ENCODE measurements at regions not wholly inside any gene's neighbourhood (a gene's known extent, or its start where the extent isn't known, plus 50 kb on each side); places are given as distances from the start of the nearest gene placed in this dataset.

- DNase-seq, result no peak
- intact Hi-C loops (cut with DNase I), result no loop called here
- ATAC-seq, result no peak
Observed at GRCh38 chr13:104473936-104474335, 1407.7 kb upstream of the SLC10A2 start.

- intact Hi-C loops (cut with DNase I), result no loop called here
- no peak for DNase-seq
Observed at GRCh38 chr13:104466016-104466415, 1399.8 kb upstream of the SLC10A2 start.

GRCh38 chr13:104461049-104461448 is 1394.8 kb upstream of the SLC10A2 start:
- no peak for DNase-seq
- intact Hi-C loops (cut with DNase I), result no loop called here
- ATAC-seq, result no peak

More at GRCh38 chr13:104466016-104466415, 1399.8 kb upstream of the SLC10A2 start:
- ATAC-seq, result no peak

- intact Hi-C loops (cut with DNase I), result no loop called here
- DNase-seq, result no peak
- ATAC-seq, result no peak
Observed at GRCh38 chr13:104460554-104460953, 1394.3 kb upstream of the SLC10A2 start.

GRCh38 chr13:104450006-104450405 is 1383.8 kb upstream of the SLC10A2 start:
- DNase-seq (no peak), ATAC-seq (no peak)
- intact Hi-C loops (cut with DNase I), result no loop called here

- ATAC-seq (no peak), DNase-seq (no peak)
- intact Hi-C loops (cut with DNase I), result no loop called here
Observed at GRCh38 chr13:104447348-104447747, 1381.1 kb upstream of the SLC10A2 start.

GRCh38 chr13:104442536-104442935 is 1376.3 kb upstream of the SLC10A2 start:
- ATAC-seq (no peak), DNase-seq (no peak)
- intact Hi-C loops (cut with DNase I), result no loop called here

- no peak for DNase-seq
Observed at GRCh38 chr13:104436555-104436954, 1370.3 kb upstream of the SLC10A2 start.

GRCh38 chr13:104431895-104432294 is 1365.7 kb upstream of the SLC10A2 start:
- intact Hi-C loops (cut with DNase I), result no loop called here
- ATAC-seq, result no peak

More at GRCh38 chr13:104436555-104436954, 1370.3 kb upstream of the SLC10A2 start:
- intact Hi-C loops (cut with DNase I), result no loop called here
- no peak for ATAC-seq

GRCh38 chr13:104426435-104426834 is 1360.2 kb upstream of the SLC10A2 start:
- intact Hi-C loops (cut with DNase I), result no loop called here
- no peak for ATAC-seq

More at GRCh38 chr13:104431895-104432294, 1365.7 kb upstream of the SLC10A2 start:
- DNase-seq, result no peak

GRCh38 chr13:104422668-104423067 is 1356.5 kb upstream of the SLC10A2 start:
- intact Hi-C loops (cut with DNase I), result no loop called here
- ATAC-seq, result no peak
- DNase-seq, result no peak

More at GRCh38 chr13:104426435-104426834, 1360.2 kb upstream of the SLC10A2 start:
- no peak for DNase-seq

- no peak for DNase-seq
- ATAC-seq, result no peak
- intact Hi-C loops (cut with DNase I), result no loop called here
Observed at GRCh38 chr13:104416973-104417372, 1350.8 kb upstream of the SLC10A2 start.

GRCh38 chr13:104414771-104415170 is 1348.6 kb upstream of the SLC10A2 start:
- DNase-seq (no peak), ATAC-seq (no peak)
- intact Hi-C loops (cut with DNase I), result no loop called here

- ATAC-seq (no peak), DNase-seq (no peak)
- intact Hi-C loops (cut with DNase I), result no loop called here
Observed at GRCh38 chr13:104414181-104414580, 1348.0 kb upstream of the SLC10A2 start.

GRCh38 chr13:104411141-104411765 is 1345.0 kb upstream of the SLC10A2 start:
- ATAC-seq (no peak), DNase-seq (no peak)
- intact Hi-C loops (cut with DNase I), result no loop called here

GRCh38 chr13:104408733-104409132 is 1342.5 kb upstream of the SLC10A2 start:
- DNase-seq (no peak), ATAC-seq (no peak)
- intact Hi-C loops (cut with DNase I), result no loop called here

GRCh38 chr13:104404325-104404724 is 1338.1 kb upstream of the SLC10A2 start:
- ATAC-seq, result no peak
- intact Hi-C loops (cut with DNase I), result no loop called here

GRCh38 chr13:104389691-104390090 is 1323.5 kb upstream of the SLC10A2 start:
- DNase-seq, result no peak
- no peak for ATAC-seq
- intact Hi-C loops (cut with DNase I), result no loop called here

More at GRCh38 chr13:104404325-104404724, 1338.1 kb upstream of the SLC10A2 start:
- no peak for DNase-seq

- intact Hi-C loops (cut with DNase I), result no loop called here
- no peak for ATAC-seq
- no peak for DNase-seq
Observed at GRCh38 chr13:104387510-104387909, 1321.3 kb upstream of the SLC10A2 start.

GRCh38 chr13:104385404-104385803 is 1319.2 kb upstream of the SLC10A2 start:
- ATAC-seq (no peak), DNase-seq (no peak)
- intact Hi-C loops (cut with DNase I), result no loop called here

- ATAC-seq, result no peak
Observed at GRCh38 chr13:104382951-104383350, 1316.7 kb upstream of the SLC10A2 start.

More at GRCh38 chr13:104382951-104383350, 1316.7 kb upstream of the SLC10A2 start:
- no peak for DNase-seq
- intact Hi-C loops (cut with DNase I), result no loop called here

Measured in left cardiac atrium (tissue), 4 donors.